Small intestine (tissue), 7 donors: ENCODE measurements at regions not wholly inside any gene's neighbourhood (a gene's known extent, or its start where the extent isn't known, plus 50 kb on each side); places are given as distances from the start of the nearest gene placed in this dataset.

ENCODE experiments used
- DNase-seq, 2 donors: peaks; one replicate each; pipeline versions ENCODE4 v3.0.0 to v3.0.0-alpha.2; 2013
- FAIRE-seq: peaks from 2 replicates; lab custom pipeline; 2012; peaks lifted over from hg19 to GRCh38; lab: Jason Lieb, UNC
- H3K27ac ChIP-seq, 3 donors: one replicate each; pipeline ENCODE4 v1.5.1; 2013; ENCODE audit warnings: low read length in 2 of 3, mild to moderate bottlenecking in 2 of 3, control low read depth in 1 of 3, inconsistent platforms in 1 of 3, low read depth in 1 of 3, moderate library complexity in 1 of 3
- H3K27me3 ChIP-seq, 3 donors: one replicate each; pipeline ENCODE4 v1.6.1; 2013; ENCODE audit warnings: low read length in 3 of 3, inconsistent platforms in 1 of 3; ENCODE audit not compliant: control insufficient read depth in 3 of 3, insufficient read depth in 3 of 3
- H3K36me3 ChIP-seq, 3 donors: one replicate each; pipeline ENCODE4 v1.6.1; 2013; ENCODE audit warnings: low read length in 3 of 3, inconsistent platforms in 1 of 3, low read depth in 1 of 3, mild to moderate bottlenecking in 1 of 3, moderate library complexity in 1 of 3; ENCODE audit not compliant: control insufficient read depth in 3 of 3, insufficient read depth in 2 of 3
- H3K4me1 ChIP-seq, 3 donors: one replicate each; pipeline ENCODE4 v1.6.1; 2013; ENCODE audit warnings: low read length in 2 of 3, inconsistent platforms in 1 of 3, low read depth in 1 of 3, mild to moderate bottlenecking in 1 of 3, moderate library complexity in 1 of 3; ENCODE audit not compliant: control insufficient read depth in 3 of 3, insufficient read depth in 2 of 3
- H3K4me3 ChIP-seq, 3 donors: one replicate each; pipeline ENCODE4 v1.5.1; 2013; ENCODE audit warnings: low read length in 3 of 3, control low read depth in 1 of 3, inconsistent platforms in 1 of 3, low read depth in 1 of 3, mild to moderate bottlenecking in 1 of 3, moderate library complexity in 1 of 3
- H3K9me3 ChIP-seq, 2 donors: one replicate each; pipeline ENCODE4 v1.6.1; 2013; ENCODE audit warnings: low read depth in 1 of 2, low read length in 1 of 2; ENCODE audit not compliant: control insufficient read depth in 2 of 2, insufficient read depth in 1 of 2
- WGBS, 3 donors: extraction: QIAGEN DNeasy Blood & Tissue Kit; methylation state at CpG; one replicate each; pipeline ENCODE4 v1.1.7; 2013; 5-methylcytosine and 5-hydroxymethylcytosine counted together
- donor health status: healthy with polysubstance abuse.
- donor health status: control.
- donor health status: control.
- donor health status: Bipolar disorder and iron deficiency.
- donor health status: healthy.

DNA sequence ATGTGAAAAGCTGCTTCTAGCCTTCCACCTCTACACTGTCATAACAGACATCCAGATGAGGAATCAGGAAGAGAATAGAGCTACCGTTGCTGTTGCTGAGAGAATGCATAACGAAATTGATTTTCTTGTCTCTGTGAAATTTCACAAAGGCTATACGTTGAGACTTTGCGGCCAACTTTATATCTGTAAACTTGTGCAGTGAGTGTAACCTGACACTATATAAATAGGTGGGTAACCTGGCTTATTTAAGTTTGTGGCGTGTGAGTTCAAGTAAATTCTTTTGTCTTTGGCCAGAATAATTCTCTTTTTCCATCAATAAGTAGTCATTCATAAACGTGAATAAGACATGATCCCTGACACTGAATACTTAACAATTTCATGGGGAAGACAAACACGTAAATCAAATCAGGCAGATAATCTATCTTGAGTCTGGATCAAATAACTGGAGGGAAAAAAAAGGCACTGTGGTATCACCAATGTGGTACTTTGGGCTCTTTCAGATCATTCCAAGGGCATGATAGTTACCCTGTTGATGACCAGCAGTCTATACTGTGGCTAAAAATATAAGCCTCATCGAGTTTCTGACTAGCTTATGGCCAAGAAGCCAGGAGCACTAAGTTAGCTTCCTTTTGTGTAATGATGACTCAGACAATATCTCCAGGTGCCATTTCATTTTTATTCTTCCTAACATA, 98.2 kb upstream of the RASA1 start:
- Histone ChIP-seq H3K27me3 (no peaks in the 10 kb centered on the region), H3K36me3 (no peaks in the 10 kb centered on the region), H3K4me1 (no peaks in the 10 kb centered on the region), H3K9me3 (no peaks in the 10 kb centered on the region), H3K4me3 (no peak overlapping the region), H3K27ac (no peak overlapping the region)
- WGBS, 3 donors = 42 to 50% (median 43%) methylated on average over 8 of the region's 8 CpGs
- FAIRE-seq = no peak
- DNase-seq = no peak

GRCh38 chr5:87170799-87171198, 96.9 kb upstream of the RASA1 start:
- DNase-seq (no peak), FAIRE-seq (no peak)
- Histone ChIP-seq H3K27ac (no peak overlapping the region), H3K36me3 (no peaks in the 10 kb centered on the region), H3K4me3 (no peak overlapping the region), H3K27me3 (no peaks in the 10 kb centered on the region), H3K4me1 (no peaks in the 10 kb centered on the region), H3K9me3 (no peaks in the 10 kb centered on the region)
- WGBS, 3 donors = 60 to 68% (median 61%) methylated on average over 3 of the region's 3 CpGs

GRCh38 chr5:87182649-87183048, 85.0 kb upstream of the RASA1 start:
- Histone ChIP-seq H3K36me3 (no peaks in the 10 kb centered on the region), H3K27me3 (no peaks in the 10 kb centered on the region), H3K9me3 (no peaks in the 10 kb centered on the region), H3K4me3 (no peak overlapping the region), H3K4me1 (no peaks in the 10 kb centered on the region), H3K27ac (no peak overlapping the region)
- no peak for FAIRE-seq
- no peak for DNase-seq
- WGBS, 3 donors = 14 to 29% (median 23%) methylated on average over 4 of the region's 4 CpGs

DNA sequence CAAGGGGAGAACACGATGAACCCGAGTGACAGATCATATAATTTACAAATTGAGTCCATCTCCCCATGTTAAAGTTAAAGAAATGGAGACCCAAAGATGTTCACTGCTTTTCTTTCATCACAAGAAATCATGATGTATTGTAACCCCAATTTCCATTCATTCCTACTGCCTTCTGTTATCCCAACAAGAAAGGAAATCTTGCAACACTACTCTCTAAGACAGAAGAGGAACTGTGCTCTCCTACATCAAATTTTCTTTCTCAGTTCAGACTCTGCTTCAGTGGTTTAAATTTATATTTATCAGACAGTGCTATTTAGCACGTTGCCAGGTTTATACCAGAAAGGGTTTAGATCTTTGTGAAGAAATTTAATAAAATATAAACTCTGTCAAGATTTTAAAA, 83.8 kb upstream of the RASA1 start:
- no peaks in the 10 kb centered on the region for H3K9me3 ChIP-seq
- H3K36me3 ChIP-seq = no peaks in the 10 kb centered on the region
- no peak overlapping the region for H3K4me3 ChIP-seq
- no peaks in the 10 kb centered on the region for H3K27me3 ChIP-seq
- H3K27ac ChIP-seq = no peak overlapping the region
- no peak for FAIRE-seq
- H3K4me1 ChIP-seq = no peaks in the 10 kb centered on the region
- DNase-seq = no peak
- 79 to 83% (median 82%) methylated on average over 3 of the region's 3 CpGs for WGBS, 3 donors

DNA sequence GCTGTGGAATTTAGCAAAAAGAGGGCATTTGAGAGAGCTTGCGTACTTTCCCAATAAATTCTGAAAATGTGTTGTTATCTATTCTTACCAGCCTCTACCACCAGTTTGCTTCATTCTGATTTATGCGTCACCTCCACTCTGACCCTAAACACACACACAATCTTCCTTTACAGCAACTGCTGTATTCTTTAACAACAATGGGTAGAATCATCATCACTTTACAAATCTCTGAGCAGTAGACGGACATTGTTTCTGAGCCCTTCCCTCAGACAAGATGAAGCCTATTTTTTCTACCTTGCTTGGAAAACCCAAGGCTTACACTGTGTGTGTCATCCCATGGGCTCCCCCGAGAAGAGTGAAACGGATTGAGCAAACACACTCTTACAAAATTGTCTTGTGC, 83.1 kb upstream of the RASA1 start:
- DNase-seq = no peak
- H3K27ac ChIP-seq = no peak overlapping the region
- no peaks in the 10 kb centered on the region for H3K27me3 ChIP-seq
- no peaks in the 10 kb centered on the region for H3K36me3 ChIP-seq
- WGBS, 3 donors = 87 to 95% (median 92%) methylated on average over 5 of the region's 5 CpGs
- no peaks in the 10 kb centered on the region for H3K9me3 ChIP-seq
- no peak for FAIRE-seq
- H3K4me1 ChIP-seq = no peaks in the 10 kb centered on the region
- no peak overlapping the region for H3K4me3 ChIP-seq

DNA sequence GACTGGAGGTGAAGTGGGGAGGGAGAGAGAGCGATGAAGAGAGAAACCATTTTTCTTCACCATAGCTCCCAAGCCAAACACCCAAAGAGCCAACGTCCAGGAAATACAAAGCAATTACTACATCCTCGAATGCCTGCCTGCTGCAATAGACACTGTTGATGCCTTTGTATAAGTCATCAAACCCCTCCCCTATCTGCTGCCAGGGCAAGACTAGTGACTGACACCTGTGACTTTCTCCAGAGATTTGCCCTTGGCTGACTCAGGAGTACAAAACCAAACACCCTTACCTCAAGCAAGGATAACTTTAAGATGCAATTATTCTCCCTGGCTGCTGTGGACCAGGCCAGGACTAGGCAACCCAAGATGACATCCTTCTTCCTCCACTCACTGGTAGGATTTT, 81.8 kb upstream of the RASA1 start:
- DNase-seq = no peak
- H3K27me3 ChIP-seq = no peaks in the 10 kb centered on the region
- H3K4me3 ChIP-seq = no peak overlapping the region
- no peak overlapping the region for H3K27ac ChIP-seq
- 41 to 57% (median 55%) methylated on average over 3 of the region's 3 CpGs for WGBS, 3 donors
- no peaks in the 10 kb centered on the region for H3K36me3 ChIP-seq
- no peak for FAIRE-seq
- H3K9me3 ChIP-seq = no peaks in the 10 kb centered on the region
- no peaks in the 10 kb centered on the region for H3K4me1 ChIP-seq

DNA sequence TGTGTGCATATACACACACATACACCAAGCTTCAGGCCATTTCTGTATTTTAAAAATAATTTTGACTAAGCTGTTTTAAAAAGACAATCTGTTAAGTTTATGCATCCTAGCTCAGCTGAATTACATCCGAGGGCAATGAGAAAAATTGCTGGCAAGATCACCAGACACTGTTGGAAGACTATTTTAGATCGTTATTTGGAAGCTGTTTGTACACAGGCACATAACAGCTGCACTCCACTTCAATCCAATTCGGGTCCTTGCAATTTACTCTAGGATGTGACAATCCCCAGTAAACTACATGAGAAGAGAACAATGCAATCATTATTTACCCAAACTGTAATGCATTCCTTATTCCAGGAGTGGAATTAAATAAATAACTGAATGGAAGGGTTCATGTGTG, 79.3 kb upstream of the RASA1 start:
- no peak overlapping the region for H3K4me3 ChIP-seq
- 61 to 68% (median 61%) methylated on average over 3 of the region's 3 CpGs for WGBS, 3 donors
- FAIRE-seq = no peak

DNA sequence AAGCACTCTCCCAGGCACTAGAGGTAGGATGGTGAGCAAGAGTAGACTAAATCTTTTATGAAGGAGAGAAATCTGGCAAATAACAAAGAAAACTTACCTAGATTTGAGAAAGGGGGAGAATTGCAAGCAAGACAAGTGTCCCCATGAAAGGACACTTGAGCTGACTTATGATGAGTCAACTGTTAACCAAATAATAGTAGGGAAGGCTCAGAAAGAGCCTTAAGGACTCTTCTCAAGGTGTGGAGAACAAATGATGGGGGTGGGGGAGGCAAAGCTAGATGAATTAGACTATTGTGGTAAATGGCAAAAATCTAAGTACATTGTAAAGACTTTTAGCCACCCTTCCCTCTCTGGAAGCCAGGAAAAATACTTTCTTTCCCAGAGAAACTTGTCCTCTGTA, 77.6 kb upstream of the RASA1 start:
- DNase-seq (no peak), FAIRE-seq (no peak)
- no peak overlapping the region for H3K27ac ChIP-seq
- H3K9me3 ChIP-seq = no peaks in the 10 kb centered on the region
- no peaks in the 10 kb centered on the region for H3K4me1 ChIP-seq
- H3K27me3 ChIP-seq = no peaks in the 10 kb centered on the region
- H3K4me3 ChIP-seq = no peak overlapping the region
- H3K36me3 ChIP-seq = no peaks in the 10 kb centered on the region

More for the DNA sequence above, 79.3 kb upstream of the RASA1 start:
- Histone ChIP-seq H3K36me3 (no peaks in the 10 kb centered on the region), H3K9me3 (no peaks in the 10 kb centered on the region), H3K4me1 (no peaks in the 10 kb centered on the region), H3K27ac (no peak overlapping the region), H3K27me3 (no peaks in the 10 kb centered on the region)
- no peak for DNase-seq

DNA sequence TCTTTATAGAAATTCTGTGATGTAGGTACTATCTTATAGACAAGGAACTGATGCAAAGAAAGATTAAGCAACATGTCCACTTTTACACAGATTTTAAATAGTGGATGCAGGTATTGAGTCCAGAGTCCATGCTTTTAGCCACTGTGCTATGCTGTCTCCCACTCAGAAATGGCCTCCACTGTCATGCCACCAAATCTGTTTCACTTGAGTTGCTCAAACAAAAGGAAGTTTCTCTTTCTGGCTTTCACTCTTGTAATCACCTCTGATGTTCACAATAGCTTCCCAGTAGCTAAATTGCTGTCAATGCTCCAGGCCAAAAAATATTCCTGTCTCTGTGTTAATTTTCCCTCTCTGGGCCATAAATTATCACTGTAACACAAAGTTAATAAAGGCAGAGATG, 77.0 kb upstream of the RASA1 start:
- no peaks in the 10 kb centered on the region for H3K4me1 ChIP-seq
- H3K4me3 ChIP-seq = no peak overlapping the region
- FAIRE-seq = no peak
- H3K27me3 ChIP-seq = no peaks in the 10 kb centered on the region
- H3K27ac ChIP-seq = no peak overlapping the region
- H3K9me3 ChIP-seq = no peaks in the 10 kb centered on the region
- H3K36me3 ChIP-seq = no peaks in the 10 kb centered on the region
- no peak for DNase-seq
